GM12892 (cell line): ENCODE measurements at regions not wholly inside any gene's neighbourhood (a gene's known extent, or its start where the extent isn't known, plus 50 kb on each side); places are given as distances from the start of the nearest gene placed in this dataset.

Experiments used
- POLR2A ChIP-seq: IDR thresholded peaks from 2 replicates; pipeline ENCODE4 v1.6.1; 2011; ENCODE audit warnings: low read depth, low read length, control low read depth
- TAF1 ChIP-seq: IDR thresholded peaks from 2 replicates; pipeline ENCODE4 v1.6.1; 2011; ENCODE audit warnings: low read depth, mild to moderate bottlenecking, control low read depth, low read length, borderline replicate concordance

DNA sequence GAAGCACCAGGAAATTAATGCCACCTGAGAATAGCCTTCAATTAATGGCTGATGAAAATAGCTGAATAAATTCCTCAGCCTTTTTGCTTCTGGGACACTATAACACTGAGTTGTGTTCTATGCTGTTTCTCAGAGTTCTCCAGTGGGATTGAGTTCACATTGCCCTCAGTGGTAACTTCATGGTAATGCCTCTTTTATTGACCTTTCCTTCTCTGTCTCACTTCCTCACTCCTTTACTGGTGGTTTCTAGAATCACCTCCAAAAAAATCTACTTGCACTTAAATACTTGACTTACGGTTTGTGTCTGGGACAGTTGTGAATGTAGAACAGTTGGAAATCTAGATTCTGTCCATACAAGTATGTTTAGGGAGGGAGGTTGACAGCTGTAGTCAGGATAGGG, 293.7 kb downstream of the PPP1R2C start:
- TF ChIP-seq TAF1 = no peak
- no peak for TF ChIP-seq POLR2A
